Astrocyte (in vitro differentiated cells and primary cell): ENCODE measurements at regions not wholly inside any gene's neighbourhood (a gene's known extent, or its start where the extent isn't known, plus 50 kb on each side); places are given as distances from the start of the nearest gene placed in this dataset.

Source experiments
- CTCF ChIP-seq: IDR thresholded peaks from 2 replicates; pipeline ENCODE4 v1.5.1; 2011; ENCODE audit warnings: low read depth, mild to moderate bottlenecking, inconsistent platforms, low read length, moderate library complexity; ENCODE audit not compliant: insufficient read depth
- EZH2 ChIP-seq: IDR thresholded peaks from 2 replicates; pipeline ENCODE4 v1.6.1; 2012; ENCODE audit warnings: mild to moderate bottlenecking, low read length, inconsistent platforms; ENCODE audit not compliant: insufficient read depth

GRCh38 chr15:56813995-56814394 lies 80.7 kb upstream of the ZNF280D start:
- TF ChIP-seq CTCF (no peak), EZH2 (no peak)
